K562 (cell line): ENCODE measurements at regions not wholly inside any gene's neighbourhood (a gene's known extent, or its start where the extent isn't known, plus 50 kb on each side); places are given as distances from the start of the nearest gene placed in this dataset.

Source experiments
- ATAC-seq: fragments of 200-7000 bp; cut with Tn5 transposase; 3 replicates; pipeline ENCODE4 v1.9.1; 2020; ENCODE audit warnings: moderate library complexity
- BruUV-seq: library from RNA; stranded (reverse); fragments of 400-500 nt; replicated peaks from 2 replicates; lab custom pipeline; 2021; lab: Mats Ljungman, UMichigan
- CTCF ChIA-PET: fragments of 300-600 bp; formaldehyde crosslinking; extraction: SDS; loops from one replicate; lab custom pipeline; 2021; ENCODE audit warnings: low intra/inter-chr PET ratio; lab: Yijun Ruan, JAX
- POLR2A ChIA-PET: fragments of 300-600, 350-650 bp; sonication (Branson Sonifier 250); formaldehyde crosslinking; extraction: SDS; loops from one replicate; lab custom pipeline; 2021; ENCODE audit warnings: antibody characterized with exemption, inconsistent platforms; lab: Yijun Ruan, JAX
- DNase-seq, 4 experiments: peaks; one replicate each; pipeline versions ENCODE4 v3.0.0 to v3.0.0-alpha.2; 2011 to 2018; ENCODE audit warnings: low spot score in 3 of 4, mixed read lengths in 3 of 4; ENCODE audit errors: extremely low read depth in 1 of 4
- FAIRE-seq: peaks from 2 replicates; lab custom pipeline; 2011; peaks lifted over from hg19 to GRCh38; lab: Jason Lieb, UNC
- H2AFZ ChIP-seq: 2 replicates; pipeline ENCODE4 v1.6.0; 2011; ENCODE audit warnings: low read depth, low read length, control low read depth, inconsistent platforms
- H3K27ac ChIP-seq: fragments of 200-600 bp; 3 replicates; pipeline ENCODE4 v1.8.0; 2011; ENCODE audit warnings: low read depth, mild to moderate bottlenecking, control low read depth, inconsistent platforms, low read length, moderate library complexity, mixed read lengths; ENCODE audit errors: extremely low read depth
- H3K27me3 ChIP-seq, 2 experiments: fragments of 300-600 bp in 1 of 2; 2 replicates in 1 of 2; 3 replicates in 1 of 2; pipeline versions ENCODE4 v1.6.0 to v1.8.0; 2011; ENCODE audit warnings: inconsistent platforms in 2 of 2, low read length in 2 of 2, mild to moderate bottlenecking in 1 of 2, mixed read lengths in 1 of 2, moderate library complexity in 1 of 2; ENCODE audit not compliant: control insufficient read depth in 2 of 2, insufficient read depth in 2 of 2
- H3K36me3 ChIP-seq: fragments of 300-600 bp; 3 replicates; pipeline ENCODE4 v1.8.0; 2011; ENCODE audit warnings: mild to moderate bottlenecking, low read length, inconsistent platforms; ENCODE audit not compliant: control insufficient read depth, insufficient read depth
- H3K4me1 ChIP-seq, 2 experiments: fragments of 200-600 bp in 1 of 2; replicated peaks in 1 of 2; 2 replicates in 1 of 2; 3 replicates in 1 of 2; pipeline versions ENCODE4 v1.5.1 to v1.8.0; 2011; ENCODE audit warnings: inconsistent platforms in 2 of 2, low read length in 2 of 2, mild to moderate bottlenecking in 1 of 2, mixed read lengths in 1 of 2, moderate library complexity in 1 of 2; ENCODE audit not compliant: control insufficient read depth in 2 of 2, insufficient read depth in 2 of 2
- H3K4me2 ChIP-seq: 2 replicates; pipeline ENCODE4 v1.6.1; 2011; ENCODE audit warnings: low read length, control low read depth, inconsistent platforms, mixed read lengths; ENCODE audit not compliant: insufficient read depth
- H3K4me3 ChIP-seq: fragments of 200-600 bp; sonication (generic), shearing (Covaris generic); 2 replicates; pipeline ENCODE4 v1.5.1; 2016; ENCODE audit warnings: control low read depth, inconsistent platforms
- H3K79me2 ChIP-seq: fragments of 200-600 bp; 3 replicates; pipeline ENCODE4 v1.8.0; 2011; ENCODE audit warnings: low read length, inconsistent platforms; ENCODE audit not compliant: control insufficient read depth, insufficient read depth
- H3K9ac ChIP-seq, 2 experiments: 2 replicates each; pipeline versions ENCODE4 v1.6.0 to v1.6.1; 2011; ENCODE audit warnings: low read depth in 2 of 2, low read length in 2 of 2, control low read depth in 1 of 2, inconsistent platforms in 1 of 2, mild to moderate bottlenecking in 1 of 2, mixed read lengths in 1 of 2; ENCODE audit not compliant: insufficient read depth in 1 of 2
- H3K9me1 ChIP-seq: one replicate; pipeline ENCODE4 v1.6.0; 2011; ENCODE audit warnings: inconsistent platforms, mild to moderate bottlenecking, low read length, moderate library complexity; ENCODE audit not compliant: control insufficient read depth, insufficient read depth
- H3K9me3 ChIP-seq: replicated peaks from 2 replicates; pipeline ENCODE4 v1.5.1; 2011; ENCODE audit warnings: low read depth, low read length, inconsistent platforms; ENCODE audit not compliant: control insufficient read depth, insufficient read depth
- H4K20me1 ChIP-seq: replicated peaks from 2 replicates; pipeline ENCODE4 v1.6.1; 2011; ENCODE audit warnings: low read length, inconsistent platforms, mixed read lengths; ENCODE audit not compliant: control insufficient read depth, insufficient read depth
- ARID2 ChIP-seq: fragments of 450-650 bp; IDR thresholded peaks from 2 replicates; pipeline ENCODE4 v1.6.1; 2017; ENCODE audit warnings: antibody characterized with exemption, mild to moderate bottlenecking
- BCLAF1 ChIP-seq, 2 experiments: fragments of 450-650 bp in 1 of 2; IDR thresholded peaks; 2 replicates each; pipeline ENCODE4 v1.6.1; 2011 to 2017; ENCODE audit warnings: low read depth in 2 of 2, antibody characterized with exemption in 1 of 2, borderline replicate concordance in 1 of 2, low read length in 1 of 2, mild to moderate bottlenecking in 1 of 2, mixed read lengths in 1 of 2; ENCODE audit not compliant: control insufficient read depth in 1 of 2
- BRD9 ChIP-seq: fragments of 450-650 bp; IDR thresholded peaks from 2 replicates; pipeline ENCODE4 v1.6.1; 2018; ENCODE audit warnings: low read depth; ENCODE audit not compliant: partially characterized antibody
- CBX1 ChIP-seq: sonication (generic); IDR thresholded peaks from 2 replicates; pipeline ENCODE4 v1.6.1; 2016; ENCODE audit warnings: antibody characterized with exemption, low read depth, mild to moderate bottlenecking
- CEBPZ ChIP-seq: fragments of 150-350 bp; IDR thresholded peaks from 2 replicates; pipeline ENCODE4 v1.6.1; 2014; ENCODE audit warnings: low read depth, mild to moderate bottlenecking, low read length, borderline replicate concordance
- GATAD2A ChIP-seq: fragments of 450-650 bp; IDR thresholded peaks from 2 replicates; pipeline ENCODE4 v1.6.1; 2017
- MCM7 ChIP-seq, 2 experiments: fragments of 450-650 bp; IDR thresholded peaks; 2 replicates each; pipeline ENCODE4 v1.6.1; 2016 to 2018
- NFYB ChIP-seq: IDR thresholded peaks from 2 replicates; pipeline ENCODE4 v1.6.1; 2011; ENCODE audit warnings: mild to moderate bottlenecking, moderate library complexity; ENCODE audit not compliant: insufficient read length; ENCODE audit errors: extremely low read depth
- RBM39 ChIP-seq: fragments of 200-400 bp; formaldehyde crosslinking; optimal IDR thresholded peaks from 2 replicates; pipeline ENCODE3; 2018; ENCODE audit warnings: low read depth, low read length
- SMC3 ChIP-seq: conservative IDR thresholded peaks from 2 replicates; pipeline ENCODE4 v1.6.1; 2011; ENCODE audit warnings: low read depth, low read length, improper control_type of control experiment; ENCODE audit not compliant: insufficient read depth
- TAF15 ChIP-seq: fragments of 200-400 bp; formaldehyde crosslinking; IDR thresholded peaks from 2 replicates; pipeline ENCODE4 v1.6.1; 2017; ENCODE audit warnings: mild to moderate bottlenecking, low read depth, low read length, moderate library complexity
- WGBS: fragments of 100-300 bp; shearing (Covaris generic); methylation state at CpG from one replicate; pipeline ENCODE4 v1.1.6; 2016; ENCODE audit warnings: low coverage, mixed read lengths; ENCODE audit not compliant: insufficient coverage; ENCODE audit errors: missing lambda C conversion rate; 5-methylcytosine and 5-hydroxymethylcytosine counted together
- in situ Hi-C: fragments of 300-500 bp; cut with MboI; formaldehyde crosslinking; loops from 4 replicates; pipeline ENCODE4 v1.15.0; 2018; ENCODE audit warnings: inconsistent platforms, mixed read lengths
- intact Hi-C: fragments of 100-400 bp; cut with micrococcal nuclease; formaldehyde crosslinking; loops from 2 replicates; pipeline ENCODE4 v1.14.2; 2022

GRCh38 chr10:2541176-2541575 lies 526.2 kb upstream of the PFKP start:
- FAIRE-seq (no peak), DNase-seq (no peak), ATAC-seq (no peak)
- intact Hi-C loops = no loop called here
- Histone ChIP-seq H4K20me1 (no peaks in the 10 kb centered on the region), H3K9ac (no peak overlapping the region), H3K9me1 (no peaks in the 10 kb centered on the region), H3K27me3 (peaks cover 0 to 7% of the 10 kb centered on the region in 2 experiments; a peak in 4 of 5 replicates), H3K4me1 (no peaks in the 10 kb centered on the region), H3K79me2 (no peaks in the 10 kb centered on the region), H3K36me3 (no peaks in the 10 kb centered on the region), H3K4me3 (no peak overlapping the region), H3K4me2 (no peak overlapping the region), H3K9me3 (no peaks in the 10 kb centered on the region), H2AFZ (no peak overlapping the region), H3K27ac (no peak overlapping the region)
- ChIA-PET CTCF (no interaction called here), POLR2A (no interaction called here)
- 0% methylated on average over 4 of the region's 4 CpGs for WGBS
- TF ChIP-seq RBM39 (no peak), TAF15 (no peak), SMC3 (no peak), GATAD2A (no peak), BRD9 (no peak), CEBPZ (no peak), ARID2 (no peak), CBX1 (no peak), MCM7 (IDR thresholded peaks at IDR 0.05) (no peak), BCLAF1 (IDR thresholded peaks at IDR 0.05; ENCODE audit: borderline replicate concordance in 1 of 2, control insufficient read depth in 1 of 2, low read depth in 2 of 2, low read length in 1 of 2) (no peak), NFYB (no peak)
- BruUV-seq = no TSS peak
- in situ Hi-C loops = no loop called here
